Type B pancreatic cell (in vitro differentiated cells): ENCODE measurements at regions not wholly inside any gene's neighbourhood (a gene's known extent, or its start where the extent isn't known, plus 50 kb on each side); places are given as distances from the start of the nearest gene placed in this dataset.

Source experiments
- DNase-seq: peaks from one replicate; pipeline ENCODE4 v3.0.0; 2021; ENCODE audit warnings: mixed read lengths; ENCODE audit not compliant: unreplicated experiment; ENCODE audit errors: extremely low spot score
- H3K27ac Mint-ChIP-seq: 2 replicates; pipeline ENCODE4 v1.8.0; 2021; ENCODE audit warnings: mild to moderate bottlenecking, mixed read lengths
- H3K27me3 Mint-ChIP-seq: 2 replicates; pipeline ENCODE4 v1.8.0; 2021; ENCODE audit warnings: mixed read lengths
- H3K36me3 Mint-ChIP-seq: 2 replicates; pipeline ENCODE4 v1.8.0; 2021; ENCODE audit warnings: mixed read lengths
- H3K4me1 Mint-ChIP-seq: one replicate; pipeline ENCODE4 v1.8.0; 2021; ENCODE audit warnings: mixed read lengths; ENCODE audit not compliant: unreplicated experiment
- H3K4me3 Mint-ChIP-seq: 2 replicates; pipeline ENCODE4 v1.8.0; 2021; ENCODE audit warnings: mild to moderate bottlenecking, mixed read lengths
- H3K9me3 Mint-ChIP-seq: 2 replicates; pipeline ENCODE4 v1.8.0; 2021; ENCODE audit warnings: mixed read lengths
- TF ChIP-seq, protein P1 (sequence below): fragments of 200-600 bp; sonication (generic); conservative IDR thresholded peaks from 2 replicates; pipeline ENCODE4 v1.5.0; 2021; ENCODE audit warnings: antibody characterized with exemption, mild to moderate bottlenecking

DNA sequence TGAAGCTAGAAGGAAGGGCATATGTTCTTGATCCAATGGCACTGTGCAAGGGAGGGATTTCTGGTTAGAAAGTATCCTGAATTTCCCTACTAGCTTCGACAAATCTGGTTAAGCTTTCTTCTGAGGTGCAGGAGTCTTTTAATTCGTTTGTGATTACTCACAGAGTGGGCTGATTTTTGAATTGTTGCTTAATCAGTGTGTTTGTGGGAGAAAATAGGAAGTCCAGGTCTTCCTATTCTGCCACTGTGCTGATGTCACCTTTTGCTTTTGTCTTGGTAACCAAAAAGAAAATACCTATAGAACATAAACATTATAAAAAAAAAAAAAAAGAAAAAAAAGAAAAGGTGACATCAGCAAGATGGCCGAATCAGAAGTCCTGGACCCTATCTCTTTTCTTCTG is 1008.6 kb downstream of the TSN start:
- Mint-ChIP-seq H3K27me3 (no peaks in the 10 kb centered on the region), H3K4me1 (no peaks in the 10 kb centered on the region), H3K9me3 (peaks cover 27% of the 10 kb centered on the region), H3K4me3 (no peak overlapping the region), H3K36me3 (no peaks in the 10 kb centered on the region), H3K27ac (no peak overlapping the region)
- no peak for DNase-seq
- TF ChIP-seq, protein P1, sequence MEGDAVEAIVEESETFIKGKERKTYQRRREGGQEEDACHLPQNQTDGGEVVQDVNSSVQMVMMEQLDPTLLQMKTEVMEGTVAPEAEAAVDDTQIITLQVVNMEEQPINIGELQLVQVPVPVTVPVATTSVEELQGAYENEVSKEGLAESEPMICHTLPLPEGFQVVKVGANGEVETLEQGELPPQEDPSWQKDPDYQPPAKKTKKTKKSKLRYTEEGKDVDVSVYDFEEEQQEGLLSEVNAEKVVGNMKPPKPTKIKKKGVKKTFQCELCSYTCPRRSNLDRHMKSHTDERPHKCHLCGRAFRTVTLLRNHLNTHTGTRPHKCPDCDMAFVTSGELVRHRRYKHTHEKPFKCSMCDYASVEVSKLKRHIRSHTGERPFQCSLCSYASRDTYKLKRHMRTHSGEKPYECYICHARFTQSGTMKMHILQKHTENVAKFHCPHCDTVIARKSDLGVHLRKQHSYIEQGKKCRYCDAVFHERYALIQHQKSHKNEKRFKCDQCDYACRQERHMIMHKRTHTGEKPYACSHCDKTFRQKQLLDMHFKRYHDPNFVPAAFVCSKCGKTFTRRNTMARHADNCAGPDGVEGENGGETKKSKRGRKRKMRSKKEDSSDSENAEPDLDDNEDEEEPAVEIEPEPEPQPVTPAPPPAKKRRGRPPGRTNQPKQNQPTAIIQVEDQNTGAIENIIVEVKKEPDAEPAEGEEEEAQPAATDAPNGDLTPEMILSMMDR: no peak

DNA sequence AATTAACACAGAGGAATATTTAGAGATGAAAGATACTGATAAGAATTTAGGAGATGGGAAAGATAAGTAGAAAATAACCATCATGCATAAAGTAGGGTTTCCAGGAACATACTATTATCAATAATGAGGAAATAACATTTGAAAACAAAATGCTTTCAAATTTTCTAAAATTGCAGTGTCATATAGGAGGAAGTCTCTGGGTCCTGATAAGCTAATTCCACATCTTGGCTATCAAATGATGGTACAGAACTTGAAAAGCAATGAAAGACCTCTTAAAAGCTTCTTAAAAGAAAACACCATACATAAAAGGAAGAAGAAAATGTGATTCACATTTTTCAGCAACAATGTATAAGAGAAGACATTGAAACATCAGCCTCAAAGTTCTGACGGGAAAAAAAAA is 1024.8 kb downstream of the TSN start:
- peaks cover 12% of the 10 kb centered on the region for H3K9me3 Mint-ChIP-seq
- no peaks in the 10 kb centered on the region for H3K4me1 Mint-ChIP-seq
- no peak overlapping the region for H3K27ac Mint-ChIP-seq
- TF ChIP-seq, protein P1: no peak
- H3K4me3 Mint-ChIP-seq: no peak overlapping the region
- no peak for DNase-seq
- no peaks in the 10 kb centered on the region for H3K36me3 Mint-ChIP-seq
- H3K27me3 Mint-ChIP-seq: no peaks in the 10 kb centered on the region

DNA sequence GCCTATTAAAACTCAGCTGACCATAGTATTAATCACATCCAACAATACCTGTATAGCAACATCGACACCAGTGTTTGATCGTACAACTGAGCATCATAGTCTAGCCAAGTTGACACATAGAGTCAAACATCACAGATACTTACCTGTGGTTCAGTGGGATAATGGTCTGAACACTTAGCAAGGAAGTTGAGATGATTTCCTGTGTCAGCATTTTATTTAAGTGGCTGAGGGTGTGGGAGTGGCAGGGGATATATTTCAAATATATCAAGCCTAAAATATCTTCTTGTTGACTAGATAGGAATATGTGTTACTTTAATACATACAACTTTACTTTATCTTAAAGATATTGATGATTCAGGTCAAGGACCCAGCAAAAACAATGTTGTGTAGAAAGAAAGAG is 1038.6 kb downstream of the TSN start:
- Mint-ChIP-seq H3K27me3 (no peaks in the 10 kb centered on the region), H3K27ac (no peak overlapping the region), H3K4me3 (no peak overlapping the region), H3K9me3 (no peaks in the 10 kb centered on the region), H3K36me3 (no peaks in the 10 kb centered on the region), H3K4me1 (no peaks in the 10 kb centered on the region)
- TF ChIP-seq, protein P1: no peak
- DNase-seq: no peak

DNA sequence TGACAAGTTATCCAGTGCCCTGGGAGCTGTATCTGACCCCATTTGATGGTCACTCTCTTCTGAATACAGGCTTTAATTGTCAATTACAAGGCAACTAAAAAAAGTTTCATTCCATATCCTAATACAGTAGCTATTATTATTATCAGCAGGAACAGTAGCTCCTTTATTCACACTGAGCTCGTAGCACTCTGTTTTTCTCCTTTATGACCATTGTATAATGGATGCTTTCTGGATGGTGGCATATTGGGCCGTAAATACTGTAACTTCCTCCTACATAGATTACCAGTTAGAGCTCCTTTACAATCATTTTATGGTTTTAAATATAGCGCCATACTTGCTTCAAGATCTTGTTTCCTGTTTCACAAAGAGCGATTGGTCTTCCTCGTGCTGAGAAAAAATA is 1040.3 kb downstream of the TSN start:
- TF ChIP-seq, protein P1: no peak
- Mint-ChIP-seq H3K4me3 (no peak overlapping the region), H3K4me1 (no peaks in the 10 kb centered on the region), H3K27ac (no peak overlapping the region), H3K9me3 (peaks cover 4% of the 10 kb centered on the region), H3K36me3 (no peaks in the 10 kb centered on the region), H3K27me3 (no peaks in the 10 kb centered on the region)
- no peak for DNase-seq

DNA sequence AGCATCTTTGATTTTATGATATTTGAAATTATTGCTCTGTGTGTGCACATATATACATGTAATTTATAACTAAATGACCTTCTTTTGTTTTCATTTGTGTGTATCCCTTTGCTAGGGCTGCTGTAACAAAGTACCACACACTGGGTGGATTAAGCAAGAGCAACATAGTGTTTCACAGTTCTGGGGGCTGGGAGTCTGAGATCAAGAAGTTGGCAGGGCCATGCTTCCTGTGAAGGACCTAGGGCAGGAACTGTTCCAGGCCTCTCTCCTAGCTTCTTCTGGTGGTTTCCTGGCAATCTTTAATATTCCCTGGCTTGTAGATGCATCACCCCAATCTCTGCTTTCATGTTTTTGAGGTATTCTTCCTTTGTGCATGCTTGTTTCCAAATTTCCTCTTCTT is 1043.9 kb downstream of the TSN start:
- no peaks in the 10 kb centered on the region for H3K36me3 Mint-ChIP-seq
- TF ChIP-seq, protein P1: no peak
- DNase-seq: no peak
- H3K27ac Mint-ChIP-seq: no peak overlapping the region
- H3K4me1 Mint-ChIP-seq: no peaks in the 10 kb centered on the region
- peaks cover 4% of the 10 kb centered on the region for H3K9me3 Mint-ChIP-seq
- H3K4me3 Mint-ChIP-seq: no peak overlapping the region
- H3K27me3 Mint-ChIP-seq: no peaks in the 10 kb centered on the region

DNA sequence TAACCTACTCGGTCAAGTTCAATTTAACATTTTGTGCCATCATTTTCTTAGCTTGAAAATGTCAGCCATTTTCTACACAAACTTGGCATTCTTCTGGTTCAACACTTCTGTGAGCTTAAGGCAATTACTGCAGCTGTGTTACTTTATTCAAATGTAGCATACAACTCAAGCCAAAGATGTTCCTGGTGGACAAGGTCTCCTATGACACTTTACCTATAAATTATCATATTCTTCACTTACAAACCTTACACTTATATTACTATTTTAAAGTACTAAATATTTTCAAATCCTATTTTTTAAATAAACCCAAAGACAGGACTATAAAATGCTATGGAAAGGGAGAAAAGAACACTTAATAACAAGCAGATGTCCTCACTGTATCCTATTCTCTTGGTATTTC is 1045.3 kb downstream of the TSN start:
- TF ChIP-seq, protein P1: no peak
- H3K36me3 Mint-ChIP-seq: no peaks in the 10 kb centered on the region

More for the DNA sequence above, 1045.3 kb downstream of the TSN start:
- Mint-ChIP-seq H3K4me3 (no peak overlapping the region), H3K4me1 (no peaks in the 10 kb centered on the region), H3K27me3 (no peaks in the 10 kb centered on the region), H3K9me3 (peaks cover 4% of the 10 kb centered on the region), H3K27ac (no peak overlapping the region)
- DNase-seq: no peak
